Ovary (tissue), 3 donors: ENCODE measurements at regions not wholly inside any gene's neighbourhood (a gene's known extent, or its start where the extent isn't known, plus 50 kb on each side); places are given as distances from the start of the nearest gene placed in this dataset.

Experiments
- EP300 ChIP-seq: sonication (generic); formaldehyde crosslinking; IDR thresholded peaks from one replicate; pipeline ENCODE4 v1.6.1; 2017; ENCODE audit warnings: antibody characterized with exemption
- POLR2A ChIP-seq: fragments of 450-650 bp; IDR thresholded peaks from one replicate; pipeline ENCODE4 v1.6.1; 2017; ENCODE audit warnings: antibody characterized with exemption, mild to moderate bottlenecking, moderate library complexity
- TF ChIP-seq, protein P1 (sequence below), 3 donors: fragments of 450-650 bp in 2 of 3; fragments of 200-600 bp in 1 of 3; IDR thresholded peaks; one replicate each; pipeline versions ENCODE4 v1.5.1 to v1.8.0; 2016 to 2022; ENCODE audit warnings: antibody characterized with exemption in 3 of 3, mild to moderate bottlenecking in 1 of 3
- donor health status: DM: no; HTN: no; CAD: no.

GRCh38 chr11:127118811-127119210 is 118.2 kb upstream of the KIRREL3 start:
- TF ChIP-seq, protein P1, sequence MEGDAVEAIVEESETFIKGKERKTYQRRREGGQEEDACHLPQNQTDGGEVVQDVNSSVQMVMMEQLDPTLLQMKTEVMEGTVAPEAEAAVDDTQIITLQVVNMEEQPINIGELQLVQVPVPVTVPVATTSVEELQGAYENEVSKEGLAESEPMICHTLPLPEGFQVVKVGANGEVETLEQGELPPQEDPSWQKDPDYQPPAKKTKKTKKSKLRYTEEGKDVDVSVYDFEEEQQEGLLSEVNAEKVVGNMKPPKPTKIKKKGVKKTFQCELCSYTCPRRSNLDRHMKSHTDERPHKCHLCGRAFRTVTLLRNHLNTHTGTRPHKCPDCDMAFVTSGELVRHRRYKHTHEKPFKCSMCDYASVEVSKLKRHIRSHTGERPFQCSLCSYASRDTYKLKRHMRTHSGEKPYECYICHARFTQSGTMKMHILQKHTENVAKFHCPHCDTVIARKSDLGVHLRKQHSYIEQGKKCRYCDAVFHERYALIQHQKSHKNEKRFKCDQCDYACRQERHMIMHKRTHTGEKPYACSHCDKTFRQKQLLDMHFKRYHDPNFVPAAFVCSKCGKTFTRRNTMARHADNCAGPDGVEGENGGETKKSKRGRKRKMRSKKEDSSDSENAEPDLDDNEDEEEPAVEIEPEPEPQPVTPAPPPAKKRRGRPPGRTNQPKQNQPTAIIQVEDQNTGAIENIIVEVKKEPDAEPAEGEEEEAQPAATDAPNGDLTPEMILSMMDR (IDR thresholded peaks at IDR 0.05) = no peak
- TF ChIP-seq EP300 = no peak
- TF ChIP-seq POLR2A = no peak
